Fibroblast of lung (primary cell): ENCODE measurements at regions not wholly inside any gene's neighbourhood (a gene's known extent, or its start where the extent isn't known, plus 50 kb on each side); places are given as distances from the start of the nearest gene placed in this dataset.
A peak's percentile ranks its signal among the peaks of the same experiment; 100 is the strongest.

Source experiments
- DNase-seq, 2 donors: peaks; one replicate each; pipeline versions ENCODE4 v3.0.0 to v3.0.0-alpha.2; 2010; ENCODE audit warnings: low read depth in 2 of 2
- H2AFZ ChIP-seq: 2 replicates; pipeline ENCODE4 v1.5.1; 2012; ENCODE audit warnings: low read length, control low read depth, inconsistent platforms
- H3K27ac ChIP-seq: 2 replicates; pipeline ENCODE4 v1.5.1; 2011; ENCODE audit warnings: low read length, control low read depth; ENCODE audit not compliant: insufficient read depth
- H3K27me3 ChIP-seq: 2 replicates; pipeline ENCODE4 v1.5.1; 2011; ENCODE audit warnings: mild to moderate bottlenecking, low read length; ENCODE audit not compliant: control insufficient read depth, insufficient read depth
- H3K36me3 ChIP-seq: 2 replicates; pipeline ENCODE4 v1.5.1; 2011; ENCODE audit warnings: low read length; ENCODE audit not compliant: control insufficient read depth, insufficient read depth
- H3K4me1 ChIP-seq: 2 replicates; pipeline ENCODE4 v1.5.1; 2011; ENCODE audit warnings: low read length; ENCODE audit not compliant: control insufficient read depth, insufficient read depth; ENCODE audit errors: extremely low read depth
- H3K4me2 ChIP-seq: 2 replicates; pipeline ENCODE4 v1.5.1; 2011; ENCODE audit warnings: low read length, control low read depth; ENCODE audit not compliant: insufficient read depth; ENCODE audit errors: extremely low read depth
- H3K4me3 ChIP-seq, 4 experiments: fragments of 200-600 bp in 1 of 4; sonication (generic) in 1 of 4; replicated peaks in 1 of 4; 2 replicates each; pipeline ENCODE4 v1.5.1; 2011 to 2016; ENCODE audit warnings: low read length in 4 of 4, low read depth in 3 of 4, mild to moderate bottlenecking in 3 of 4, control low read depth in 2 of 4, inconsistent platforms in 1 of 4, mixed read lengths in 1 of 4; ENCODE audit not compliant: insufficient read depth in 1 of 4; ENCODE audit errors: control extremely low read depth in 1 of 4
- H3K79me2 ChIP-seq: 2 replicates; pipeline ENCODE4 v1.5.1; 2012; ENCODE audit warnings: mild to moderate bottlenecking, low read length, inconsistent platforms; ENCODE audit not compliant: control insufficient read depth, insufficient read depth
- H3K9ac ChIP-seq: 2 replicates; pipeline ENCODE4 v1.5.1; 2011; ENCODE audit warnings: mild to moderate bottlenecking, low read length, control low read depth; ENCODE audit not compliant: insufficient read depth
- H3K9me3 ChIP-seq: 2 replicates; pipeline ENCODE4 v1.5.1; 2012; ENCODE audit warnings: low read depth, low read length; ENCODE audit not compliant: control insufficient read depth, insufficient read depth
- H4K20me1 ChIP-seq: 2 replicates; pipeline ENCODE4 v1.5.1; 2011; ENCODE audit warnings: low read length; ENCODE audit not compliant: control insufficient read depth, insufficient read depth; ENCODE audit errors: extremely low read depth
- CTCF ChIP-seq, 2 donors: IDR thresholded peaks in 1 of 2; conservative IDR thresholded peaks in 1 of 2; 1 replicate in 1 of 2; 2 replicates in 1 of 2; pipeline ENCODE4 v1.5.1; 2011 to 2012; ENCODE audit warnings: low read length in 2 of 2, control low read depth in 1 of 2, inconsistent platforms in 1 of 2, low read depth in 1 of 2, mild to moderate bottlenecking in 1 of 2
- EZH2 ChIP-seq: IDR thresholded peaks from 2 replicates; pipeline ENCODE4 v1.5.1; 2012; ENCODE audit warnings: low read length, control low read depth, mild to moderate bottlenecking; ENCODE audit errors: missing control alignments

GRCh38 chr12:18932211-18932610 lies 194.3 kb downstream of the CAPZA3 start:
- DNase-seq: no peak
- Histone ChIP-seq H3K9me3 (no peaks in the 10 kb centered on the region), H3K27me3 (no peaks in the 10 kb centered on the region), H3K27ac (no peak overlapping the region), H3K36me3 (no peaks in the 10 kb centered on the region), H3K4me3 (no peak overlapping the region), H2AFZ (no peak overlapping the region), H3K9ac (no peak overlapping the region), H3K79me2 (no peaks in the 10 kb centered on the region), H4K20me1 (no peaks in the 10 kb centered on the region), H3K4me1 (no peaks in the 10 kb centered on the region), H3K4me2 (no peak overlapping the region)
- TF ChIP-seq CTCF (conservative IDR thresholded peaks at IDR 0.05 in 1 of 2, IDR thresholded peaks at IDR 0.05 in 1 of 2; ENCODE audit: low read depth in 1 of 2, low read length in 2 of 2) (no peak), EZH2 (no peak)

- peak; percentile 35 to 75 for DNase-seq
- Histone ChIP-seq H4K20me1 (no peaks in the 10 kb centered on the region), H3K36me3 (no peaks in the 10 kb centered on the region), H3K9ac (no peak overlapping the region), H3K27ac (no peak overlapping the region), H2AFZ (no peak overlapping the region), H3K27me3 (no peaks in the 10 kb centered on the region), H3K4me3 (no peak overlapping the region), H3K9me3 (no peaks in the 10 kb centered on the region), H3K79me2 (no peaks in the 10 kb centered on the region), H3K4me1 (no peaks in the 10 kb centered on the region), H3K4me2 (no peak overlapping the region)
- no peak for TF ChIP-seq CTCF (conservative IDR thresholded peaks at IDR 0.05 in 1 of 2, IDR thresholded peaks at IDR 0.05 in 1 of 2; ENCODE audit: low read depth in 1 of 2, low read length in 2 of 2)
- no peak for TF ChIP-seq EZH2
These were observed 194.8 kb downstream of the CAPZA3 start for GRCh38 chr12:18932715-18933114.

- Histone ChIP-seq H3K4me2 (no peak overlapping the region), H3K9me3 (no peaks in the 10 kb centered on the region), H3K27me3 (no peaks in the 10 kb centered on the region), H2AFZ (no peak overlapping the region), H3K4me3 (no peak overlapping the region), H3K4me1 (no peaks in the 10 kb centered on the region), H3K27ac (no peak overlapping the region), H3K79me2 (no peaks in the 10 kb centered on the region), H4K20me1 (no peaks in the 10 kb centered on the region), H3K36me3 (no peaks in the 10 kb centered on the region), H3K9ac (no peak overlapping the region)
- DNase-seq: peak in 1 of 2 donors; percentile 57
- TF ChIP-seq EZH2 (no peak), CTCF (conservative IDR thresholded peaks at IDR 0.05 in 1 of 2, IDR thresholded peaks at IDR 0.05 in 1 of 2; ENCODE audit: low read depth in 1 of 2, low read length in 2 of 2) (no peak)
These were observed 194.1 kb upstream of the PLEKHA5 start for GRCh38 chr12:18935371-18935965.
